Vagina (tissue), 2 donors: ENCODE measurements at regions not wholly inside any gene's neighbourhood (a gene's known extent, or its start where the extent isn't known, plus 50 kb on each side); places are given as distances from the start of the nearest gene placed in this dataset.

ENCODE experiments used
- CTCF ChIP-seq, 3 experiments: fragments of 450-650 bp in 2 of 3; fragments of 200-600 bp in 1 of 3; sonication (generic) in 1 of 3; IDR thresholded peaks; one replicate each; pipeline ENCODE4 v1.5.1; 2017 to 2019; ENCODE audit warnings: antibody characterized with exemption in 3 of 3, mild to moderate bottlenecking in 2 of 3, moderate library complexity in 2 of 3
- POLR2A ChIP-seq, 2 donors: fragments of 450-650 bp; IDR thresholded peaks; one replicate each; pipeline ENCODE4 v1.6.1; 2017; ENCODE audit warnings: antibody characterized with exemption in 2 of 2, mild to moderate bottlenecking in 2 of 2, moderate library complexity in 2 of 2

GRCh38 chr12:30155001-30155730, 371.4 kb upstream of the TMTC1 start:
- TF ChIP-seq CTCF (IDR thresholded peaks at IDR 0.05) (no peak), POLR2A (IDR thresholded peaks at IDR 0.05) (no peak)
